ENCODE measurements at regions not wholly inside any gene's neighbourhood (a gene's known extent, or its start where the extent isn't known, plus 50 kb on each side); places are given as distances from the start of the nearest gene placed in this dataset.

- no peak for DNase-seq
- FAIRE-seq: no peak
- H3K4me1 ChIP-seq: no peaks in the 10 kb centered on the region
- intact Hi-C loops (cut with DNase I): no loop called here
- H3K27ac ChIP-seq: no peak overlapping the region
- H3K36me3 ChIP-seq: no peaks in the 10 kb centered on the region
- no peaks in the 10 kb centered on the region for H3K27me3 ChIP-seq
- no peaks in the 10 kb centered on the region for H3K9me3 ChIP-seq
- no peak for ATAC-seq
- TF ChIP-seq CTCF (IDR thresholded peaks at IDR 0.05): no peak
- no peak overlapping the region for H3K4me3 ChIP-seq
- WGBS, 2 donors: 68 to 71% methylated on average over 2 of the region's 2 CpGs
Observed at GRCh38 chr16:76816475-76816874, 374.5 kb upstream of the MON1B start.

- Histone ChIP-seq H3K4me1 (no peaks in the 10 kb centered on the region), H3K9me3 (no peaks in the 10 kb centered on the region), H3K27ac (no peak overlapping the region), H3K36me3 (no peaks in the 10 kb centered on the region), H3K4me3 (no peak overlapping the region), H3K27me3 (no peaks in the 10 kb centered on the region)
- intact Hi-C loops (cut with DNase I): no loop called here
- no peak for TF ChIP-seq CTCF (IDR thresholded peaks at IDR 0.05)
- 51 to 66% methylated on average over 3 of the region's 3 CpGs for WGBS, 2 donors
- FAIRE-seq: no peak
- DNase-seq: no peak
- no peak for ATAC-seq
Observed at GRCh38 chr16:76818606-76819181, 372.3 kb upstream of the MON1B start.

- no peak for ATAC-seq
- FAIRE-seq: no peak
Observed at GRCh38 chr16:76819226-76819916, 371.6 kb upstream of the MON1B start.

GRCh38 chr16:76824221-76824620 lies 366.8 kb upstream of the MON1B start:
- 90 to 95% methylated on average over 1 of the region's 1 CpG for WGBS, 2 donors
- DNase-seq (no peak), ATAC-seq (no peak), FAIRE-seq (no peak)
- intact Hi-C loops (cut with DNase I): no loop called here
- no peaks in the 10 kb centered on the region for H3K4me1 ChIP-seq
- no peaks in the 10 kb centered on the region for H3K9me3 ChIP-seq
- no peaks in the 10 kb centered on the region for H3K36me3 ChIP-seq
- no peak for TF ChIP-seq CTCF (IDR thresholded peaks at IDR 0.05)
- H3K27me3 ChIP-seq: no peaks in the 10 kb centered on the region
- H3K27ac ChIP-seq: no peak overlapping the region
- no peak overlapping the region for H3K4me3 ChIP-seq

More at GRCh38 chr16:76819226-76819916, 371.6 kb upstream of the MON1B start:
- TF ChIP-seq CTCF (IDR thresholded peaks at IDR 0.05): no peak
- no peaks in the 10 kb centered on the region for H3K4me1 ChIP-seq
- intact Hi-C loops (cut with DNase I): no loop called here
- H3K36me3 ChIP-seq: no peaks in the 10 kb centered on the region
- H3K9me3 ChIP-seq: no peaks in the 10 kb centered on the region
- no peak overlapping the region for H3K27ac ChIP-seq
- no peaks in the 10 kb centered on the region for H3K27me3 ChIP-seq
- 83 to 86% methylated on average over 8 of the region's 8 CpGs for WGBS, 2 donors
- H3K4me3 ChIP-seq: no peak overlapping the region
- no peak for DNase-seq

- no peaks in the 10 kb centered on the region for H3K27me3 ChIP-seq
- intact Hi-C loops (cut with DNase I): no loop called here
- H3K27ac ChIP-seq: no peak overlapping the region
- no peak overlapping the region for H3K4me3 ChIP-seq
- FAIRE-seq: no peak
- DNase-seq: no peak
- H3K36me3 ChIP-seq: no peaks in the 10 kb centered on the region
- ATAC-seq: no peak
- no peaks in the 10 kb centered on the region for H3K9me3 ChIP-seq
- no peak for TF ChIP-seq CTCF (IDR thresholded peaks at IDR 0.05)
- no peaks in the 10 kb centered on the region for H3K4me1 ChIP-seq
- 86 to 93% methylated on average over 2 of the region's 2 CpGs for WGBS, 2 donors
Observed at GRCh38 chr16:76824791-76825190, 366.2 kb upstream of the MON1B start.
